H1 (cell line): ENCODE measurements at regions not wholly inside any gene's neighbourhood (a gene's known extent, or its start where the extent isn't known, plus 50 kb on each side); places are given as distances from the start of the nearest gene placed in this dataset.

Source experiments
- CTCF ChIA-PET: fragments of 300-600 bp; sonication (Branson Sonifier 250); formaldehyde crosslinking; loops from one replicate; lab custom pipeline; 2021; ENCODE audit not compliant: partially characterized antibody; lab: Charles Lee
- POLR2A ChIA-PET: fragments of 300-600 bp; sonication (Branson Sonifier 250); formaldehyde crosslinking; loops from one replicate; lab custom pipeline; 2021; ENCODE audit warnings: inconsistent platforms; ENCODE audit not compliant: partially characterized antibody; lab: Charles Lee
- DNase-seq, 2 experiments: peaks; one replicate each; pipeline versions ENCODE4 v3.0.0 to v3.0.0-alpha.2; 2010 to 2022; ENCODE audit warnings: low spot score in 2 of 2, low read depth in 1 of 2, mixed read lengths in 1 of 2
- FAIRE-seq: peaks from 2 replicates; lab custom pipeline; 2011; peaks lifted over from hg19 to GRCh38; lab: Jason Lieb, UNC
- H2AFZ ChIP-seq: 2 replicates; pipeline ENCODE4 v1.8.1; 2012; ENCODE audit warnings: low read length, inconsistent platforms
- H2AK5ac ChIP-seq: 2 replicates; pipeline ENCODE4 v1.6.1; 2013; ENCODE audit warnings: low read depth, low read length
- H2BK120ac ChIP-seq: replicated peaks from 2 replicates; pipeline ENCODE3; 2013; ENCODE audit warnings: low read depth, low read length, inconsistent platforms
- H2BK12ac ChIP-seq: 2 replicates; pipeline ENCODE4 v1.6.1; 2013; ENCODE audit warnings: low read depth, low read length
- H2BK15ac ChIP-seq: 2 replicates; pipeline ENCODE4 v1.6.1; 2013; ENCODE audit warnings: low read length
- H2BK20ac ChIP-seq: 2 replicates; pipeline ENCODE4 v1.6.1; 2013; ENCODE audit warnings: low read length
- H2BK5ac ChIP-seq: 2 replicates; pipeline ENCODE4 v1.6.1; 2013; ENCODE audit warnings: low read depth, low read length
- H3K14ac ChIP-seq: 2 replicates; pipeline ENCODE4 v1.6.1; 2013; ENCODE audit warnings: inconsistent platforms; ENCODE audit not compliant: insufficient read length
- H3K18ac ChIP-seq: 2 replicates; pipeline ENCODE4 v1.6.1; 2013; ENCODE audit warnings: low read length; ENCODE audit errors: extremely low read depth
- H3K23ac ChIP-seq: 2 replicates; pipeline ENCODE4 v1.6.1; 2013; ENCODE audit warnings: inconsistent platforms; ENCODE audit not compliant: insufficient read length
- H3K23me2 ChIP-seq: 2 replicates; pipeline ENCODE4 v1.6.1; 2013; ENCODE audit warnings: low read depth, low read length
- H3K27ac ChIP-seq: 2 replicates; pipeline ENCODE4 v1.6.1; 2011; ENCODE audit warnings: low read depth, low read length, inconsistent platforms
- H3K27me3 ChIP-seq, 4 experiments: replicated peaks in 1 of 4; 1 replicate in 1 of 4; 2 replicates in 3 of 4; pipeline versions ENCODE4 v1.6.1 to v1.8.1; 2011 to 2013; ENCODE audit warnings: low read length in 3 of 4, mild to moderate bottlenecking in 3 of 4, inconsistent platforms in 2 of 4, mixed read lengths in 2 of 4, moderate library complexity in 1 of 4; ENCODE audit not compliant: control insufficient read depth in 3 of 4, insufficient read depth in 3 of 4; ENCODE audit errors: extremely low read depth in 1 of 4
- H3K36me3 ChIP-seq, 4 experiments: 2 replicates each; pipeline versions ENCODE4 v1.6.1 to v1.8.1; 2011 to 2013; ENCODE audit warnings: mild to moderate bottlenecking in 4 of 4, low read length in 3 of 4, moderate library complexity in 2 of 4, control low read depth in 1 of 4, inconsistent platforms in 1 of 4; ENCODE audit not compliant: insufficient read depth in 4 of 4, control insufficient read depth in 2 of 4
- H3K4ac ChIP-seq: replicated peaks from 2 replicates; pipeline ENCODE3; 2013; ENCODE audit warnings: low read length, low read depth, mixed read lengths, inconsistent platforms; ENCODE audit not compliant: insufficient read length
- H3K4me1 ChIP-seq, 4 experiments: replicated peaks in 1 of 4; 1 replicate in 1 of 4; 2 replicates in 3 of 4; pipeline versions ENCODE4 v1.6.1 to v1.8.1; 2011 to 2013; ENCODE audit warnings: low read length in 3 of 4, inconsistent platforms in 2 of 4, mixed read lengths in 1 of 4; ENCODE audit not compliant: insufficient read depth in 4 of 4, control insufficient read depth in 3 of 4
- H3K4me2 ChIP-seq, 2 experiments: 2 replicates each; pipeline versions ENCODE4 v1.6.1 to v1.8.1; 2011 to 2013; ENCODE audit warnings: low read depth in 2 of 2, low read length in 2 of 2, control low read depth in 1 of 2, inconsistent platforms in 1 of 2, mild to moderate bottlenecking in 1 of 2; ENCODE audit not compliant: insufficient read depth in 1 of 2
- H3K4me3 ChIP-seq, 4 experiments: fragments of 200-600, 300-600 bp in 1 of 4; sonication (generic), shearing (Covaris generic), sonication (Bioruptor Twin) in 1 of 4; 2 replicates each; pipeline versions ENCODE4 v1.5.1 to v1.8.1; 2011 to 2016; ENCODE audit warnings: low read length in 4 of 4, low read depth in 3 of 4, control low read depth in 2 of 4, inconsistent platforms in 2 of 4, mild to moderate bottlenecking in 2 of 4, mixed read lengths in 1 of 4, moderate library complexity in 1 of 4; ENCODE audit not compliant: insufficient read depth in 2 of 4; ENCODE audit errors: extremely low read depth in 1 of 4
- H3K56ac ChIP-seq: replicated peaks from 2 replicates; pipeline ENCODE3; 2013; ENCODE audit warnings: low read depth, mild to moderate bottlenecking, mixed read lengths, low read length, inconsistent platforms; ENCODE audit not compliant: insufficient read length
- H3K79me1 ChIP-seq: 2 replicates; pipeline ENCODE4 v1.6.1; 2013; ENCODE audit warnings: low read depth, low read length, control low read depth
- H3K79me2 ChIP-seq, 2 experiments: 2 replicates each; pipeline versions ENCODE4 v1.6.1 to v1.8.1; 2012 to 2013; ENCODE audit warnings: low read length in 2 of 2, mild to moderate bottlenecking in 2 of 2, inconsistent platforms in 1 of 2; ENCODE audit not compliant: insufficient read depth in 2 of 2, control insufficient read depth in 1 of 2
- H3K9ac ChIP-seq, 4 experiments: replicated peaks in 1 of 4; 1 replicate in 1 of 4; 2 replicates in 3 of 4; pipeline versions ENCODE4 v1.6.1 to v1.8.1; 2011 to 2013; ENCODE audit warnings: low read depth in 3 of 4, low read length in 3 of 4, control low read depth in 2 of 4, mild to moderate bottlenecking in 2 of 4, moderate library complexity in 2 of 4, inconsistent platforms in 1 of 4; ENCODE audit errors: extremely low read depth in 1 of 4
- H3K9me3 ChIP-seq, 2 experiments: 2 replicates each; pipeline versions ENCODE4 v1.6.1 to v1.8.1; 2012 to 2013; ENCODE audit warnings: mild to moderate bottlenecking in 2 of 2, moderate library complexity in 2 of 2, control low read depth in 1 of 2, inconsistent platforms in 1 of 2, low read depth in 1 of 2, low read length in 1 of 2, mixed read lengths in 1 of 2; ENCODE audit not compliant: insufficient read depth in 2 of 2
- H4K20me1 ChIP-seq, 2 experiments: replicated peaks in 1 of 2; 2 replicates each; pipeline versions ENCODE3 to v1.8.1; 2011 to 2013; ENCODE audit warnings: inconsistent platforms in 2 of 2, low read length in 2 of 2, mild to moderate bottlenecking in 1 of 2; ENCODE audit not compliant: insufficient read depth in 2 of 2, control insufficient read depth in 1 of 2
- H4K5ac ChIP-seq: 2 replicates; pipeline ENCODE4 v1.6.1; 2013; ENCODE audit warnings: low read length, low read depth, mixed read lengths, inconsistent platforms; ENCODE audit not compliant: insufficient read length
- H4K8ac ChIP-seq: 2 replicates; pipeline ENCODE4 v1.8.0; 2013; ENCODE audit warnings: mild to moderate bottlenecking, moderate library complexity, low read length, inconsistent platforms; ENCODE audit not compliant: insufficient read depth; ENCODE audit errors: extremely low read depth
- H4K91ac ChIP-seq: replicated peaks from 2 replicates; pipeline ENCODE3; 2013; ENCODE audit warnings: low read length, mixed read lengths, inconsistent platforms; ENCODE audit not compliant: insufficient read length
- ATF2 ChIP-seq: IDR thresholded peaks from 2 replicates; pipeline ENCODE4 v1.6.1; 2012; ENCODE audit warnings: low read length, inconsistent platforms
- BRCA1 ChIP-seq: IDR thresholded peaks from 2 replicates; pipeline ENCODE4 v1.6.1; 2012; ENCODE audit warnings: low read depth, low read length, improper control_type of control experiment
- CHD2 ChIP-seq: IDR thresholded peaks from 2 replicates; pipeline ENCODE4 v1.6.1; 2012; ENCODE audit warnings: low read length, improper control_type of control experiment
- EZH2 ChIP-seq: fragments of 200-600 bp; sonication (generic); IDR thresholded peaks from 2 replicates; pipeline ENCODE4 v1.7.1; 2012; ENCODE audit warnings: low read depth, mild to moderate bottlenecking, moderate library complexity, low read length, inconsistent platforms; ENCODE audit not compliant: severe bottlenecking
- HDAC2 ChIP-seq, 2 experiments: fragments of 300-600 bp in 1 of 2; sonication (generic) in 1 of 2; IDR thresholded peaks; 2 replicates each; pipeline ENCODE4 v1.6.1; 2011 to 2012; ENCODE audit warnings: low read depth in 2 of 2, low read length in 2 of 2, mild to moderate bottlenecking in 2 of 2, moderate library complexity in 2 of 2, borderline replicate concordance in 1 of 2, inconsistent platforms in 1 of 2
- MAFK ChIP-seq: IDR thresholded peaks from 2 replicates; pipeline ENCODE4 v1.6.1; 2012; ENCODE audit warnings: low read depth, mild to moderate bottlenecking, improper control_type of control experiment, low read length
- POLR2A ChIP-seq, 2 experiments: IDR thresholded peaks; 1 replicate in 1 of 2; 2 replicates in 1 of 2; pipeline ENCODE4 v1.6.1; 2011; ENCODE audit warnings: low read depth in 2 of 2, low read length in 2 of 2, mild to moderate bottlenecking in 2 of 2; ENCODE audit errors: control extremely low read depth in 1 of 2
- TF ChIP-seq, protein P1 (sequence below): IDR thresholded peaks from 2 replicates; pipeline ENCODE4 v1.6.1; 2012; ENCODE audit warnings: inconsistent platforms

- Histone ChIP-seq H3K18ac (no peak overlapping the region), H3K23me2 (no peaks in the 10 kb centered on the region), H2BK5ac (no peak overlapping the region), H3K36me3 (no peaks in the 10 kb centered on the region), H3K23ac (no peak overlapping the region), H3K4me1 (no peaks in the 10 kb centered on the region), H4K91ac (no peak overlapping the region), H3K79me1 (no peaks in the 10 kb centered on the region), H3K9me3 (no peaks in the 10 kb centered on the region), H2BK120ac (no peak overlapping the region), H3K4me2 (no peak overlapping the region), H3K14ac (no peak overlapping the region), H4K8ac (no peak overlapping the region), H3K79me2 (no peaks in the 10 kb centered on the region), H3K56ac (no peak overlapping the region), H3K4ac (no peak overlapping the region), H2AK5ac (no peak overlapping the region), H4K20me1 (no peaks in the 10 kb centered on the region), H3K27ac (no peak overlapping the region), H3K27me3 (no peaks in the 10 kb centered on the region), H2AFZ (no peak overlapping the region), H3K4me3 (no peak overlapping the region), H2BK12ac (no peak overlapping the region), H4K5ac (no peak overlapping the region), H2BK15ac (no peak overlapping the region), H2BK20ac (no peak overlapping the region), H3K9ac (no peak overlapping the region)
- FAIRE-seq: no peak
- POLR2A ChIA-PET: no interaction called here
- CTCF ChIA-PET: no interaction called here
- TF ChIP-seq POLR2A (IDR thresholded peaks at IDR 0.05; ENCODE audit: control extremely low read depth in 1 of 2, low read depth in 2 of 2, low read length in 2 of 2) (no peak), HDAC2 (IDR thresholded peaks at IDR 0.05; ENCODE audit: borderline replicate concordance in 1 of 2, low read depth in 2 of 2, low read length in 2 of 2) (no peak), CHD2 (no peak), ATF2 (no peak), BRCA1 (no peak), MAFK (no peak), EZH2 (no peak)
- TF ChIP-seq, protein P1, sequence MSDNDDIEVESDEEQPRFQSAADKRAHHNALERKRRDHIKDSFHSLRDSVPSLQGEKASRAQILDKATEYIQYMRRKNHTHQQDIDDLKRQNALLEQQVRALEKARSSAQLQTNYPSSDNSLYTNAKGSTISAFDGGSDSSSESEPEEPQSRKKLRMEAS: no peak
- no peak for DNase-seq
Measured at GRCh38 chr5:120386981-120387380, 77.1 kb upstream of the PRR16 start.
